NCI-H2171 treated with DMSO at 0.1 percent for 48 hours (cell line): ENCODE measurements at regions not wholly inside any gene's neighbourhood (a gene's known extent, or its start where the extent isn't known, plus 50 kb on each side); places are given as distances from the start of the nearest gene placed in this dataset.

Source experiments
- DNase-seq: peaks from one replicate; lab custom pipeline; 2025; lab: John Stamatoyannopoulos, UW

GRCh38 chr3:96719921-96720320 lies 94.5 kb upstream of the EPHA6 start:
- no peak for DNase-seq

- no peak for DNase-seq
These were observed 83.4 kb upstream of the EPHA6 start for GRCh38 chr3:96731031-96731430.

- DNase-seq: no peak
These were observed 80.0 kb upstream of the EPHA6 start for GRCh38 chr3:96734273-96735009.

- no peak for DNase-seq
These were observed 66.3 kb upstream of the EPHA6 start for GRCh38 chr3:96748139-96748538.

GRCh38 chr3:96750094-96750767 lies 64.2 kb upstream of the EPHA6 start:
- DNase-seq: no peak

GRCh38 chr3:96753124-96753523 lies 61.3 kb upstream of the EPHA6 start:
- DNase-seq: no peak

GRCh38 chr3:96754128-96754527 lies 60.3 kb upstream of the EPHA6 start:
- DNase-seq: no peak

GRCh38 chr3:96755519-96755918 lies 58.9 kb upstream of the EPHA6 start:
- DNase-seq: no peak

- no peak for DNase-seq
These were observed 57.9 kb upstream of the EPHA6 start for GRCh38 chr3:96756516-96756915.

- DNase-seq: no peak
These were observed 53.4 kb upstream of the EPHA6 start for GRCh38 chr3:96760956-96761355.
